Activated CD4-positive, alpha-beta T cell treated with anti-CD3 and anti-CD28 coated beads, Interleukin-2, amount 10 ng/mL, durations not matched to agents 24 days and 14 days (primary cell): ENCODE measurements at regions not wholly inside any gene's neighbourhood (a gene's known extent, or its start where the extent isn't known, plus 50 kb on each side); places are given as distances from the start of the nearest gene placed in this dataset.

Experiments
- DNase-seq: peaks from one replicate; pipeline ENCODE4 v3.0.0; 2022
- H3K27ac Mint-ChIP-seq: one replicate; pipeline ENCODE4 v1.8.0; 2022; ENCODE audit warnings: mild to moderate bottlenecking, mixed read lengths
- H3K27me3 Mint-ChIP-seq: one replicate; pipeline ENCODE4 v1.8.0; 2022; ENCODE audit warnings: mixed read lengths
- H3K36me3 Mint-ChIP-seq: one replicate; pipeline ENCODE4 v1.8.0; 2022; ENCODE audit warnings: low read depth, mild to moderate bottlenecking, mixed read lengths
- H3K4me1 Mint-ChIP-seq: one replicate; pipeline ENCODE4 v1.8.0; 2021; ENCODE audit warnings: mixed read lengths
- H3K4me3 Mint-ChIP-seq: one replicate; pipeline ENCODE4 v1.8.0; 2022; ENCODE audit warnings: mild to moderate bottlenecking, moderate library complexity, mixed read lengths
- H3K9me3 Mint-ChIP-seq: one replicate; pipeline ENCODE4 v1.8.0; 2021; ENCODE audit warnings: mixed read lengths
- intact Hi-C: fragments of 100-400 bp; cut with micrococcal nuclease; formaldehyde crosslinking; loops from one replicate; pipeline ENCODE4 v1.15.1; 2023

DNA sequence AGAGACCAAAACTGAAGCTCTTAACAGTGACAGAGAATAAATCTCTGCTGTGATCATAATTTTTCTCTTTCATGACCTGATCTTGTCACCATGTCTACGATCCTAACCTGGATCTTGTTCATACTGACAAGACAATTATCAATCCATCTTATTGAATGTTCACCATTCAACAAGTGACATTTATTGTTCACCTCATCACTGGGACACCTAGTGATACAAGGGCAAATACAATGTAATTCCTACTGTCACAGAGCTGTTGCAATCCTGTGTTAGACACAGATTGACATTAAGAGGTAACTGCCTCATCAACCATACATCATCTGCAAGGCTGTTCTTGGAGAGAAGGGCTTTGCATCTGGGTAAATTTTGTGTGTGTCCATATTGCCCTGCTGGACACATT, 942.4 kb upstream of the PRR20A start:
- intact Hi-C loops, result no loop called here

DNA sequence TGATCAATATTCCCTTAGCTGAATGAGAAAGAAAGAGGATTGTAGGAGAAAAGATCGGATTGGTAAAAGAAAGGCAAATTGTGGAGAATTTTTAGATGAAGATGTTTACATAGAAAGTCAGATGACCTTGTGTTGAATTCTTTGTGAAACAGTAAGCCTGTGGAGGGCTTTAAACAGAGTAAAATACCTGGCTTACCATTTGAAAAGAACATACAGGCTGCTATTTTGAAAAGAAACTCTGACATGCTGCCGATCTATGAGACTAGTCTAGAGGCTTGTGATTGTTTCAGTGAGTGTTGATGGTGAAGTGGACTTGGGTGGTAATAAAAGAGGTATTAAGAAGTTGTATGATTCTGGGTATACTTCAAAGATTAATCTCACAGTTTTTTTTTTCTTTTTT, 938.9 kb upstream of the PRR20A start:
- H3K4me3 Mint-ChIP-seq, result no peak overlapping the region
- intact Hi-C loops, result no loop called here
- no peaks in the 10 kb centered on the region for H3K27me3 Mint-ChIP-seq
- no peaks in the 10 kb centered on the region for H3K4me1 Mint-ChIP-seq
- H3K9me3 Mint-ChIP-seq, result no peaks in the 10 kb centered on the region
- no peaks in the 10 kb centered on the region for H3K36me3 Mint-ChIP-seq
- no peak for DNase-seq
- H3K27ac Mint-ChIP-seq, result no peak overlapping the region

More for the DNA sequence above, 942.4 kb upstream of the PRR20A start:
- Mint-ChIP-seq H3K27ac (no peak overlapping the region), H3K36me3 (no peaks in the 10 kb centered on the region), H3K4me3 (no peak overlapping the region), H3K4me1 (no peaks in the 10 kb centered on the region), H3K27me3 (no peaks in the 10 kb centered on the region), H3K9me3 (no peaks in the 10 kb centered on the region)
- DNase-seq, result no peak

DNA sequence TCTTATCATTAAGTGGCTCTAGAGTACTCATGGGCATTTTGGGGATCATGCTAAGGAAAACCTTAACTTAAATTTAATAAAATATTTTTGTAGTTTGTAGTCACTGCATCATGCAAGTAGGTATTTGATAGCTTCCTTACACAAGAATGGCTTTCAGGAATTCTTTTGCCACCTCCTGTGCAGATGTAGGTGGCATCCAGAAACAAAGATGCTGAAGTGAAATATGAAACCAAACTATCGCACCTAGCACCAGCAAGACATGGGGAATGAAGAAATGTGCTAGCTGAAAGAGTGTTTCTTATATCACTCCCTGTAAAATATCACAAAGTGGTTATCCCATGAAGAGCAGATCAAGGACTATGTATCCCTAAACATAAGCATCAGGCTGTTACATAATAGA, 924.5 kb upstream of the PRR20A start:
- no peak overlapping the region for H3K4me3 Mint-ChIP-seq

DNA sequence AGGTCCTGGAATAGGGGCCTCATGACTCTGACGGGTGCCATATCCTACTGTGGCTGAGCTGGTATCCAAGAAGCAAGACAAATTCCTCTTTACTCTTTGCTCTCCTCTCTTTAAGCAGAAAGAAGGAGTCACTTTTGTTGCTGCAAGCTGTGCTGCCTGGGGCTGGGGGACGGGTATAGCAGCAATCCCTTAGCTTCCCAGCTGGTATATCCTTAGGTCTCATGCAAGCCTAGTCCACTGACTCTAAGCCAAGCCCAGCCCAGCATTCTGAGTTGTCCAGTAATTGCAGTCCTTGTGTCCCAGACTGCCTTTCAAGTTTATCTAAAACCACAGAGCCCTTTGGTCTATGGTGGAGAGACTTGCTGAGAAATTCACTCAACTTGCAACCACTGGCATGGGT, 893.0 kb upstream of the PRR20A start:
- no peaks in the 10 kb centered on the region for H3K27me3 Mint-ChIP-seq
- intact Hi-C loops, result no loop called here
- no peak for DNase-seq
- no peaks in the 10 kb centered on the region for H3K36me3 Mint-ChIP-seq
- H3K4me3 Mint-ChIP-seq, result no peak overlapping the region
- H3K4me1 Mint-ChIP-seq, result no peaks in the 10 kb centered on the region
- no peak overlapping the region for H3K27ac Mint-ChIP-seq
- peaks cover 8% of the 10 kb centered on the region for H3K9me3 Mint-ChIP-seq

More for the DNA sequence above, 924.5 kb upstream of the PRR20A start:
- Mint-ChIP-seq H3K36me3 (no peaks in the 10 kb centered on the region), H3K4me1 (no peaks in the 10 kb centered on the region), H3K27ac (no peak overlapping the region), H3K27me3 (no peaks in the 10 kb centered on the region), H3K9me3 (peaks cover 5% of the 10 kb centered on the region)
- DNase-seq, result no peak
- intact Hi-C loops, result no loop called here

DNA sequence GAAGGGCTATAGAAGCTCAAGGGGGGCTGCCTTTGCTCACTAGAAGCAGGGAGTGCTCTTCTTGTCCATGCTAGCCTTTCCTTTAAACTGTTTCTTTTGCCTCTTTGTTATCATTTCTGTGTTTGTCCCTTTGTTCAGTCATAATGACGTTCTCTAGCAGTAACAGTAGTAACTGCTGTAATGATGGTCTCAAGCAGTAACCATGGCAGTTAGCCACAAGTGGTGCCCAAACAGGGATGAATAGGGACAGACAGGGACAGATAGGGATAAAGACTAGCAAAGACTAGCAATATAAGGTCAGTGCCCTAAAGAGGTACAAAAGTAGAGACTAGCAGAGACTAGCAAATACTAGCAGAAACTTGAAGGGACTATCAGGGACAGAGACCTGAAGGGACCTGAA, 869.0 kb upstream of the PRR20A start:
- no peak overlapping the region for H3K27ac Mint-ChIP-seq
- H3K27me3 Mint-ChIP-seq, result no peaks in the 10 kb centered on the region
- intact Hi-C loops, result no loop called here
- no peak overlapping the region for H3K4me3 Mint-ChIP-seq
- H3K9me3 Mint-ChIP-seq, result peaks cover 10% of the 10 kb centered on the region
- no peak for DNase-seq
- H3K4me1 Mint-ChIP-seq, result no peaks in the 10 kb centered on the region
- no peaks in the 10 kb centered on the region for H3K36me3 Mint-ChIP-seq

DNA sequence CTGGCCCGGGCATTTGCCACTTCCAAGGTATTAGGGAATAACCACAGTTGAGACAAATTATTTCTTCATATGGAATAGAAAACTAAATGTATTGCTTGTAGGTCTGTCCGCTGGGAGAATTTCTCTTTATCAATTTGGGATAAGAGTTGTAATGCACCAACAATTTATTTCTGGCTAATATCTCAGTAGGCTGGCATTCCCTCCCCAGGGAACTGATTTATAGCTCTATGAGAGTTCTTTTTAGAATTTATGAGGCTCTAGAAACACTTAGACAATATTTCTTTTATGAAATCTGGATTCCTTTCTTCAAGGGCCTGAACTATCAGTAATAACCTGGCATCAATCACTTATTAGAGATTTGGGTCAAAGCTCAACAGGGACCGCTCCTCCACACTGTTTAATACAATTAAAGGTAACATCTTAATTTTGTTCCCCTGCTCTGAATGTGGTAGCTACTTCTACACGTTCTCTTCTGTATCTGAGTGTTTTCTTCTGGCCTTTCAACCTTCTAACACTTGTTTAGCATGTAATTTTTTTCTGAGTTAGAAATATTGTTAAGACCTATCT, 857.4 kb upstream of the PRR20A start:
- H3K27me3 Mint-ChIP-seq, result no peaks in the 10 kb centered on the region
- no peaks in the 10 kb centered on the region for H3K36me3 Mint-ChIP-seq
- H3K9me3 Mint-ChIP-seq, result peaks cover 21% of the 10 kb centered on the region
- H3K4me1 Mint-ChIP-seq, result no peaks in the 10 kb centered on the region
- no peak overlapping the region for H3K27ac Mint-ChIP-seq
- no peak overlapping the region for H3K4me3 Mint-ChIP-seq
- DNase-seq, result no peak
- intact Hi-C loops, result no loop called here

DNA sequence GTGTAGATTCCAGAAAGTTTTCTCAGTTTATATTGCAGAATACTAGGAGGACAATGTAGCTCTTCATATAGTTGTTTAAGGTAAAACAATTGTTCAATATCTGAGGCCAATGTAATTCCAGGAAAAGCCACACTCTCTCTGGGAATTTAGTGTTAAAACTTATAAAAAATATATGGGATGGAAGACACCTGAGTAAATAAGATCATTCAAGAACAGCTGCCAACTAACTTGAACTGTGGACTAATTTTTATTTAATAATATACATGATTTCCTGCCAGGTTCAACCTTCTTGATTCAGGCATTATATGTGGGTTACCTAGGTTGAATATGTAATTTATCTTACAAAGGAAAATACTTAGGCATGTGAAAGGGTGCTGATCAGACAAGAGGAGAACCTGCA, 841.1 kb upstream of the PRR20A start:
- Mint-ChIP-seq H3K4me1 (no peaks in the 10 kb centered on the region), H3K36me3 (no peaks in the 10 kb centered on the region), H3K9me3 (peaks cover 3% of the 10 kb centered on the region), H3K27ac (no peak overlapping the region), H3K27me3 (no peaks in the 10 kb centered on the region), H3K4me3 (no peak overlapping the region)
- DNase-seq, result no peak
- intact Hi-C loops, result no loop called here

DNA sequence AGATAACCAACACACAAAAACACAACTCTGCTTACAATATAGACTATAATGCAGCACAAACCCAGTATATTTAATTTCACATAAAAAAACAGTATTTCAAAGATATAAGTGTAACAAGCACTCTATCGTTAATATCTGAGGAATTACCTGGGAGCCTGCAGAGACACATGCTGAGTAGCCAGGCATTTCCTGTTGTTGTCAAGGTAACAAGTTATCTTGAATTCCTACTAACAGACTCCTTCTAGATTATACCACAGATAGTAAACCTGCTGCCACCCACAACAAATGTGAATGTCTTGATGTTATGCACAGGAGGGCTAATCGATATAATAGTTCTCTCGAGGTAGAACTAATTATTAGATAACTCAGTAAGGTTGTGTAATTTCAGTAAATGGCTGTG, 826.0 kb upstream of the PRR20A start:
- no peaks in the 10 kb centered on the region for H3K27me3 Mint-ChIP-seq
- H3K36me3 Mint-ChIP-seq, result no peaks in the 10 kb centered on the region
- no peak for DNase-seq
- no peak overlapping the region for H3K4me3 Mint-ChIP-seq
- H3K4me1 Mint-ChIP-seq, result no peaks in the 10 kb centered on the region
- intact Hi-C loops, result no loop called here
- no peak overlapping the region for H3K27ac Mint-ChIP-seq
- H3K9me3 Mint-ChIP-seq, result peaks cover 8% of the 10 kb centered on the region

DNA sequence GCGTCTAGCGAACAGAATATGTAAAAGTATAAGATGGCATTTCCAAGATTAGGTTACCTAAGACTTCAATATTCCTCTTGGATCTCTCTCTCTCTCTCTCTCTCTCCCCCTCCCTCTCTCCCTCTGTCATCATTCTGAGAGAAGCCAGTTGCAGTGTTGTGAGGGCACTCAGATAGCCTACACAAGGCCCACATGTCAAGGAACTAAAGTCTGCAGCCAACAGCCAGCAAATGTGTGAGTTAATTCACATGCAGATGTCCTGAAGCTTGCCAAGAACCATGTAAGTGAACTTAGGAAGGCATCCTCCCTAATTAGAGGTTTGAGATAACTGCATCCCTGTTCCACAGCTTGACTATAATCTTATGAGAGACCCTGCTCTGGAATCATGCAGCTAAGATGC, 822.9 kb upstream of the PRR20A start:
- Mint-ChIP-seq H3K27ac (no peak overlapping the region), H3K9me3 (peaks cover 5% of the 10 kb centered on the region), H3K36me3 (no peaks in the 10 kb centered on the region), H3K4me3 (no peak overlapping the region), H3K27me3 (no peaks in the 10 kb centered on the region), H3K4me1 (no peaks in the 10 kb centered on the region)
- intact Hi-C loops, result no loop called here
- no peak for DNase-seq

DNA sequence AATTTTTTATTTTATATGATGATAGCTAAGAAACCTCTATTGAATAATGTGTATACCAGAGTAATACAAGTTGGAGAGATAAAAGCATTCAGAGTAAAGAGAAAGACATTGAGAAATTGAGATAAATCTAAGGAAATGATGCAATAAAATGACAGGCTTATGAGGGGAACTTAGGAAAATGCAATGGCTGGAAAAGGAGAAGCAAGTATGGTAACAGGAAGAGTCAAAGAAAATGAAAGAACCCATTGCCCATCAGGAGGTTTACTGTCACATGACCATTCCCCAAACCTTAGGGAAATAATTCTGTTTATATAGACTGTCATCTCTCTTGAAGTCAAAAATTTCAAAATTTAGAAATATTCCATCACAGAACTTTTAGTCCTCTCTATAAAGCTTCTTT, 808.0 kb upstream of the PRR20A start:
- Mint-ChIP-seq H3K4me3 (no peak overlapping the region), H3K9me3 (no peaks in the 10 kb centered on the region), H3K27ac (no peak overlapping the region), H3K4me1 (no peaks in the 10 kb centered on the region), H3K27me3 (no peaks in the 10 kb centered on the region), H3K36me3 (no peaks in the 10 kb centered on the region)
- intact Hi-C loops, result no loop called here
- DNase-seq, result no peak

DNA sequence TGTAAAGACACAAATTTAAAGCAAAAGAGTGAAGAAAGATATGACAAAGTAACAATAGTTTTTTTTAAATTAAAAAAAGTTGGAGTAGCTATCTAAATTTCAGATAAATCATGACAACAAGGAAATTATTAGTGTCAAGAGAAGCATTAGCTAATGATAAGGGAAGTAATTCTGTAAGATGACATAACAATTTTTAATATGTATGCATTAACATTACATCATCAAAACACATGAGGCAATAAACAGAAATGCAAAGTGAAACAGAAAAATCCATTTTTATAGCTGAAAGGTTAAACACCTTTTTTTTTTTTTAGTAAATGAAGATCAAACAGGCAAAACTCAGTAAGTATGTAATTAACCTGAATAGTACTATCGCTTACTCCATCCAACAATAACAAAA, 804.9 kb upstream of the PRR20A start:
- DNase-seq, result no peak
- no peaks in the 10 kb centered on the region for H3K36me3 Mint-ChIP-seq
- intact Hi-C loops, result no loop called here
- no peaks in the 10 kb centered on the region for H3K27me3 Mint-ChIP-seq
- H3K9me3 Mint-ChIP-seq, result peaks cover 5% of the 10 kb centered on the region
- no peak overlapping the region for H3K4me3 Mint-ChIP-seq
- no peaks in the 10 kb centered on the region for H3K4me1 Mint-ChIP-seq
- no peak overlapping the region for H3K27ac Mint-ChIP-seq

DNA sequence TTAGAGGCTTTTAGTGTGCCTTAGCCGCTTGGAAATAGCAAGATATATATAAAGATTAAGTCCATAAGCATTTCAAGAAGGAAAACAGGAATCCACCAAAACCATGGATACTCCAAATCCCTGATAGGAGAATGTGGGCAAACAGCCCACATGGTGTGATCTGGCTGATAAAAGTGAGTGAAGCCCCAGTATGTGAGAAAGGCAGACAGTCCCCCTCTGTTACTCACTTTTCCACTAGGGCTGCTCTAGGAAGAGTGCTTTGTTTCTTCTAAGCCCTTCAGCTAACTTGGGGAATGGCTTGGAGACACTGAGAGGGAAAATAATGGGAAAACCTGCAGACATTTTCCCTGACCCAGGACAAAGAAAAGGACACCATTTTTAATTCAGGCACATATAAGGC, 802.3 kb upstream of the PRR20A start:
- H3K4me1 Mint-ChIP-seq, result no peaks in the 10 kb centered on the region
- peaks cover 10% of the 10 kb centered on the region for H3K9me3 Mint-ChIP-seq
- H3K27me3 Mint-ChIP-seq, result no peaks in the 10 kb centered on the region

DNA sequence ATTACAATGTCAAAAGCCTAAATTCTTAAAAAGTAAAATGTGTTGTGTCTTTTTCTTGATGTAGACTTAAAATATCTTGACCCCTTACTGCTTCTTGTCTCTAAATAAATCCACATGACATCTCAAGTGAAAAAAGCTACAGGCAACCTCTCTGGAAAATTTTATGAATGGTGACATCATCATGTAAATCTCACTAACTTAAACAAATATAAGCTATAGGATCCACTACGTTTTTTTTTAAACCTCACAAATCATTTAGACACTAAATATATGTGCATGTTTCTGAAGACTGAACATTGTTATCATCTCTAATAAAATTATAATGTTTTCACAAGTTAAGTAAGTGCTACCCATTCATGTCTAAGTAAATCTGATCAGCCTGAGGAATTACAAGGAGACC, 793.7 kb upstream of the PRR20A start:
- Mint-ChIP-seq H3K4me3 (no peak overlapping the region), H3K27ac (no peak overlapping the region), H3K27me3 (no peaks in the 10 kb centered on the region), H3K36me3 (no peaks in the 10 kb centered on the region), H3K9me3 (peaks cover 14% of the 10 kb centered on the region), H3K4me1 (no peaks in the 10 kb centered on the region)
- intact Hi-C loops, result no loop called here
- no peak for DNase-seq

More for the DNA sequence above, 802.3 kb upstream of the PRR20A start:
- Mint-ChIP-seq H3K4me3 (no peak overlapping the region), H3K36me3 (no peaks in the 10 kb centered on the region), H3K27ac (no peak overlapping the region)
- intact Hi-C loops, result no loop called here
- no peak for DNase-seq

DNA sequence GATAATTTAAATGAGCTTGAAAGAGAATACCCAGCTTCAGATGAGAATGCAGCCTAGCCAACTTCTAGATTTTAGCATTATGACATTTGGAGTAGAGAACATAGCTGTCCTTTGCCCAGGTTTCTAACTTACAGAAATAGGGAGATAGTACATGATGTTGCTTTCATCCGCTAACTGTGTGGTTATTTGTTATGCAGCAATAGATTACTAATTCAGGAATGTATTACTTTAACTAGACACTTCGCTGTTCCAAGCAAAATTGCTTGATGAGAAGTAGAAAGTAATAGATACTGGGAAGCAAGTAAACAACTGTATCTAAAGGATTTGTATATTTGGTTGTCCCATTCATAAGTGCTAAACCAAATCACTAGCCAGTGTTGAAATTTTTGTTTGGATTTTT, 790.9 kb upstream of the PRR20A start:
- Mint-ChIP-seq H3K4me1 (no peaks in the 10 kb centered on the region), H3K27ac (no peak overlapping the region), H3K36me3 (no peaks in the 10 kb centered on the region), H3K4me3 (no peak overlapping the region), H3K27me3 (no peaks in the 10 kb centered on the region), H3K9me3 (peaks cover 6% of the 10 kb centered on the region)
- no peak for DNase-seq
- intact Hi-C loops, result no loop called here

DNA sequence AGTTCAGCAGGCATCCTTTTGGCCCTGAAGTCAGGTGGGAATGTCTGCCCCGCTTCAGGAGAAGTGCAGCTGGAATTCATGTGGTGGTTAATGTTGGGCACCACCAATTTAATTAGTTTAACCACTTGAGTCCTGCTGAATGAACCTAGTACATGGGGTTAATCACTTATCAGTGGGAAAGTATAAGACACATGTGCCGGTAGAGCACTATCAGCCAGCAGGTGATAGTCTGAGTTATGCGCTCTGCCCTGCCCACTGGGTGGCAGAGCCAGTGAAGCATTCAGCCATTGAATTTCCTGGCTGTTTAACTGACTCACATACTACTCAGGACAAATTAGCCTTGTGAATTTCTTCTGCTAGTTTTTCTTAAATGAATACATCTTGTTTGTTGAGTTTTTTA, 789.7 kb upstream of the PRR20A start:
- H3K36me3 Mint-ChIP-seq, result no peaks in the 10 kb centered on the region
- intact Hi-C loops, result no loop called here
- H3K27ac Mint-ChIP-seq, result no peak overlapping the region
- no peak overlapping the region for H3K4me3 Mint-ChIP-seq
- no peak for DNase-seq
- no peaks in the 10 kb centered on the region for H3K4me1 Mint-ChIP-seq
- peaks cover 6% of the 10 kb centered on the region for H3K9me3 Mint-ChIP-seq
- H3K27me3 Mint-ChIP-seq, result no peaks in the 10 kb centered on the region
